IMR-90 (cell line): ENCODE measurements at regions not wholly inside any gene's neighbourhood (a gene's known extent, or its start where the extent isn't known, plus 50 kb on each side); places are given as distances from the start of the nearest gene placed in this dataset.

Experiments used
- ATAC-seq: fragments of 200-7000 bp; cut with Tn5 transposase; 2 replicates; pipeline ENCODE4 v1.9.1; 2020; ENCODE audit warnings: low read depth, mild to moderate bottlenecking, moderate library complexity
- BruUV-seq: library from RNA; stranded (reverse); fragments of 400-500 nt; replicated peaks from 2 replicates; lab custom pipeline; 2021; lab: Mats Ljungman, UMichigan
- CTCF ChIA-PET: fragments of 300-600 bp; formaldehyde crosslinking; extraction: SDS; loops from one replicate; lab custom pipeline; 2021; ENCODE audit warnings: antibody characterized with exemption; lab: Yijun Ruan, JAX
- POLR2A ChIA-PET: fragments of 300-600 bp; sonication (Branson Sonifier 250); formaldehyde crosslinking; loops from one replicate; lab custom pipeline; 2022; ENCODE audit warnings: antibody characterized with exemption; ENCODE audit not compliant: unreplicated experiment; lab: Charles Lee
- DNase-seq: peaks from one replicate; pipeline ENCODE4 v3.0.0; 2013
- H2AFZ ChIP-seq: replicated peaks from 2 replicates; pipeline ENCODE3; 2013; ENCODE audit warnings: low read length, mild to moderate bottlenecking; ENCODE audit not compliant: poor library complexity
- H2AK5ac ChIP-seq: 2 replicates; pipeline ENCODE4 v1.6.1; 2013; ENCODE audit warnings: low read depth, low read length, inconsistent platforms
- H2AK9ac ChIP-seq: replicated peaks from 2 replicates; pipeline ENCODE3; 2013; ENCODE audit warnings: mild to moderate bottlenecking, low read depth, low read length, moderate library complexity; ENCODE audit not compliant: poor library complexity
- H2BK120ac ChIP-seq: 2 replicates; pipeline ENCODE4 v1.6.1; 2013; ENCODE audit warnings: low read depth, low read length, inconsistent platforms
- H2BK15ac ChIP-seq: 3 replicates; pipeline ENCODE4 v1.6.1; 2013; ENCODE audit warnings: low read depth, low read length, inconsistent platforms
- H2BK20ac ChIP-seq: 2 replicates; pipeline ENCODE4 v1.6.1; 2013; ENCODE audit warnings: low read depth, mild to moderate bottlenecking, inconsistent platforms, low read length, moderate library complexity
- H2BK5ac ChIP-seq: 2 replicates; pipeline ENCODE4 v1.6.1; 2013; ENCODE audit warnings: mild to moderate bottlenecking, low read depth, low read length, inconsistent platforms; ENCODE audit not compliant: poor library complexity, severe bottlenecking
- H3K14ac ChIP-seq: replicated peaks from 2 replicates; pipeline ENCODE4 v1.6.1; 2013; ENCODE audit warnings: low read depth, low read length, inconsistent platforms
- H3K18ac ChIP-seq: 2 replicates; pipeline ENCODE4 v1.6.1; 2013; ENCODE audit warnings: low read depth, low read length, control low read depth
- H3K23ac ChIP-seq: 2 replicates; pipeline ENCODE4 v1.6.1; 2013; ENCODE audit warnings: low read depth, low read length, inconsistent platforms
- H3K27ac ChIP-seq: 2 replicates; pipeline ENCODE4 v1.5.1; 2013; ENCODE audit warnings: mild to moderate bottlenecking, control low read depth, low read length; ENCODE audit not compliant: insufficient read depth
- H3K27me3 ChIP-seq: 2 replicates; pipeline ENCODE4 v1.6.1; 2013; ENCODE audit warnings: low read length; ENCODE audit not compliant: control insufficient read depth, insufficient read depth
- H3K36me3 ChIP-seq: 2 replicates; pipeline ENCODE4 v1.6.1; 2013; ENCODE audit warnings: low read length, mixed read lengths; ENCODE audit not compliant: control insufficient read depth, insufficient read depth
- H3K4ac ChIP-seq: 2 replicates; pipeline ENCODE4 v1.6.1; 2013; ENCODE audit warnings: low read depth, low read length, inconsistent platforms
- H3K4me1 ChIP-seq: 2 replicates; pipeline ENCODE4 v1.6.1; 2013; ENCODE audit warnings: low read length, mixed read lengths; ENCODE audit not compliant: control insufficient read depth, insufficient read depth
- H3K4me2 ChIP-seq: 2 replicates; pipeline ENCODE4 v1.6.1; 2013; ENCODE audit warnings: low read depth, mild to moderate bottlenecking, control low read depth, low read length, moderate library complexity
- H3K4me3 ChIP-seq: 2 replicates; pipeline ENCODE4 v1.5.1; 2013; ENCODE audit warnings: low read depth, mild to moderate bottlenecking, control low read depth, low read length, moderate library complexity; ENCODE audit not compliant: insufficient read depth
- H3K56ac ChIP-seq: 2 replicates; pipeline ENCODE4 v1.6.1; 2013; ENCODE audit warnings: low read length, inconsistent platforms; ENCODE audit not compliant: insufficient read depth; ENCODE audit errors: extremely low read depth
- H3K79me1 ChIP-seq, 2 experiments: 2 replicates each; pipeline ENCODE4 v1.6.1; 2013; ENCODE audit warnings: low read length in 2 of 2, inconsistent platforms in 1 of 2, low read depth in 1 of 2
- H3K9ac ChIP-seq: 2 replicates; pipeline ENCODE4 v1.6.1; 2013; ENCODE audit warnings: low read depth, low read length, control low read depth
- H3K9me1 ChIP-seq: 2 replicates; pipeline ENCODE4 v1.6.1; 2013; ENCODE audit warnings: low read length, inconsistent platforms; ENCODE audit not compliant: insufficient read depth
- H3K9me3 ChIP-seq: 2 replicates; pipeline ENCODE4 v1.6.1; 2013; ENCODE audit warnings: low read length; ENCODE audit not compliant: control insufficient read depth, insufficient read depth
- H4K20me1 ChIP-seq: 2 replicates; pipeline ENCODE4 v1.6.1; 2013; ENCODE audit warnings: low read length, inconsistent platforms; ENCODE audit not compliant: insufficient read depth
- H4K5ac ChIP-seq: 2 replicates; pipeline ENCODE4 v1.6.1; 2013; ENCODE audit warnings: mild to moderate bottlenecking, low read depth, low read length, control low read depth
- H4K8ac ChIP-seq, 2 experiments: 2 replicates each; pipeline ENCODE4 v1.6.1; 2013; ENCODE audit warnings: low read depth in 2 of 2, low read length in 2 of 2, control low read depth in 1 of 2, inconsistent platforms in 1 of 2
- H4K91ac ChIP-seq: 2 replicates; pipeline ENCODE4 v1.6.1; 2013; ENCODE audit warnings: low read depth, low read length, inconsistent platforms; ENCODE audit not compliant: insufficient read depth
- CHD1 ChIP-seq: IDR thresholded peaks from 2 replicates; pipeline ENCODE4 v1.6.1; 2012; ENCODE audit warnings: low read depth, low read length, improper control_type of control experiment
- CTCF ChIP-seq: conservative IDR thresholded peaks from 2 replicates; pipeline ENCODE4 v1.5.1; 2012; ENCODE audit warnings: mild to moderate bottlenecking, low read depth, low read length, improper control_type of control experiment
- ELK1 ChIP-seq: fragments of 150-350 bp; IDR thresholded peaks from 2 replicates; pipeline ENCODE4 v1.6.1; 2016; ENCODE audit warnings: low read depth, mild to moderate bottlenecking, low read length, moderate library complexity, borderline replicate concordance
- RAD21 ChIP-seq: IDR thresholded peaks from 2 replicates; pipeline ENCODE4 v1.6.1; 2012; ENCODE audit warnings: low read length, improper control_type of control experiment
- RCOR1 ChIP-seq: IDR thresholded peaks from 2 replicates; pipeline ENCODE4 v1.6.1; 2012; ENCODE audit warnings: mild to moderate bottlenecking, low read length, improper control_type of control experiment; ENCODE audit not compliant: insufficient replicate concordance
- SMC3 ChIP-seq: fragments of 150-350 bp; IDR thresholded peaks from 2 replicates; pipeline ENCODE4 v1.6.1; 2016; ENCODE audit warnings: low read depth, mild to moderate bottlenecking, antibody characterized with exemption, low read length, moderate library complexity
- WGBS, 2 experiments: methylation state at CpG; one replicate each; pipeline versions ENCODE4 v1.1.5 to v1.1.7; 2013; ENCODE audit warnings: missing lambda C conversion rate in 2 of 2; ENCODE audit not compliant: insufficient read length in 1 of 2; ENCODE audit errors: extremely low coverage in 2 of 2; 5-methylcytosine and 5-hydroxymethylcytosine counted together
- dilution Hi-C: fragments of 300-500 bp; cut with HindIII; formaldehyde crosslinking; loops from one replicate; pipeline ENCODE4 v1.14.3; 2018; ENCODE audit warnings: low sequenced_read_pairs; ENCODE audit not compliant: unreplicated experiment
- in situ Hi-C: fragments of 300-500 bp; cut with MboI; formaldehyde crosslinking; loops from 3 replicates; pipeline ENCODE4 v1.14.3; 2019; ENCODE audit warnings: low sequenced_read_pairs, inconsistent platforms, mixed read lengths
- intact Hi-C: fragments of 100-400 bp; cut with micrococcal nuclease; formaldehyde crosslinking; loops from 2 replicates; pipeline ENCODE4 v1.10.0; 2022

GRCh38 chr5:8908055-8908683 is 637.7 kb downstream of the SEMA5A start:
- Histone ChIP-seq H3K27me3 (no peaks in the 10 kb centered on the region), H3K4me1 (peaks cover 13% of the 10 kb centered on the region), H2BK5ac (peak overlapping the region; percentile 94), H3K9me1 (peaks cover 12% of the 10 kb centered on the region), H3K79me1 (no peaks in the 10 kb centered on the region; a peak in 1 of 4 replicates), H4K91ac (peak overlapping the region; percentile 96), H3K36me3 (no peaks in the 10 kb centered on the region), H3K23ac (peak overlapping the region; percentile 28; the same call in 1 of the 2 replicates), H4K5ac (peak overlapping the region; percentile 96), H2AK9ac (peak overlapping the region; percentile 17), H3K18ac (peak overlapping the region; percentile 97), H4K8ac (peak overlapping the region; percentile 96 to 98), H3K4me3 (no peak overlapping the region), H3K9ac (no peak overlapping the region), H3K56ac (peak overlapping the region; percentile 81; the same call in 1 of the 2 replicates), H3K14ac (peak overlapping the region; percentile 90), H3K27ac (peak overlapping the region; percentile 100), H3K4me2 (no peak overlapping the region), H2AFZ (peak overlapping the region; percentile 44), H4K20me1 (no peaks in the 10 kb centered on the region), H2BK20ac (peak overlapping the region; percentile 95), H2BK15ac (peak overlapping the region; percentile 82), H3K9me3 (no peaks in the 10 kb centered on the region), H2AK5ac (peak overlapping the region; percentile 82), H3K4ac (peak overlapping the region; percentile 96), H2BK120ac (peak overlapping the region; percentile 98)
- in situ Hi-C loops: no loop called here
- ATAC-seq (peak; percentile 36; the same call in 1 of the 2 replicates), DNase-seq (peak; percentile 43)
- CTCF ChIA-PET: interaction anchor here (1.1 to 1.4 kb wide), 3 partner anchors 11 to 51 kb away, joined by 3 to 4 read pairs (median 3); no protein-coding TSS in a partner anchor
- WGBS, 2 experiments: no CpG with 5 or more reads among the region's 7 CpGs
- POLR2A ChIA-PET: no interaction called here
- dilution Hi-C loops: no loop called here
- no peak for TF ChIP-seq CHD1
- no peak for TF ChIP-seq RCOR1
- TF ChIP-seq CTCF: peak; percentile 60
- no peak; the same call in 1 of the 2 replicates for TF ChIP-seq SMC3
- TF ChIP-seq ELK1: no peak
- TF ChIP-seq RAD21: peak; percentile 33
- intact Hi-C loops: no loop called here
- no TSS peak for BruUV-seq
